NCI-H187 treated with DMSO at 0.1 percent for 48 hours (cell line): ENCODE measurements at regions not wholly inside any gene's neighbourhood (a gene's known extent, or its start where the extent isn't known, plus 50 kb on each side); places are given as distances from the start of the nearest gene placed in this dataset.
"Not testable (repeated sequence)": the region's sequence is repeated elsewhere in the genome, so short reads cannot be mapped to it uniquely, and the experiment has no call there.

Experiments
- DNase-seq: peaks from one replicate; lab custom pipeline; 2025; lab: John Stamatoyannopoulos, UW

DNA sequence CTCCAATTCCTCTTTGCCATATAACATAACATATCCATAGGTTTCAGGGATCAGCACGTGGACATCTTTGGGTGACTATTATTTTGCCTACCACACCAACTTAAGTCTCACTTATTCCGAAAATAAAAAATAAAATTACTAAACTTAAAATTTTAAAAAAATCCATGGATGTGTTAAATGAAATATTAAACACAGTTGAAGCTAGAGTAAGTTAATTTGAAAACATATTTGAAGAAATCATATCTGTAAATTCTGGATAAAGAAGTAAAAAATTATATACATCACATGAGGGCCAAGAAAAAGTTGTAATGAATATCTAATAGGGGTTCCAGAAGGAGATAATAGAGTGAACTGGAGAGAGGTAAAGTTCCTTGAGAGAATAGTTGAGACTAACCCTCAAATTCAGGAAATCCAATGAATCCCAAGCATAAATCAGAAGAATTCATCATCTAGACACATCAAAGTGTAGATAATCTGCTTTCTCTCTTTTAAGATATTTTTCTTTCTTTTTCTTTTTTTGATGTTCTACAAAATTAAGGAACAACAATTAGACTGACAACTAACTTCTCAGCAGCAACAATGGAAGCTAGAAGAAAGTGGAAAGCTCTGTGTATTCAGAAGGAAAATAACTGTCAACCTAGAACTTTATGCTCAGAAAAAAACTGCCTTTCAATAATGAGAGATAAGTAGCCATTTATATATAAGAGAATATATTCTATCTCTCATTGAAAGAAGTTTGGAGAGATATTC lies 147.4 kb downstream of the ABHD5 start:
- DNase-seq: no peak

DNA sequence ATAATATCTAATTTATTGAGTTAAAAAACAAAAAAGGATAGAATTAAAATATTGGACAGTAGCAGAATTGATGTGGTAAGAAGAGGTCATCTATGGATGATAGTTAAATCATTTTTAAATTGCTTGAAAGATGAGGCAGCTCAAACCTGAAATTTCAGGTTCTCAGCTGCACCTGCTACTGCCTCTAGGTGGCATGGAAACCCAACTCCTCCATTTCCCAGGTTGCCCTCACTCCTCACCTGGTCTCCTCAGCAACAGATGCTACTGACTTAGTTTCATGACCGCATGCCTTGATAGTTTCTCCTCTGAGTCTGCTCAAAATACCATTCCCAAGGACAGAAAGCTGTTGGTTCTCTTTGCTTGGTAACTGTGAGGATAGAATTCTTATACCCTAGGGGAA lies 148.1 kb downstream of the ABHD5 start:
- no peak for DNase-seq

DNA sequence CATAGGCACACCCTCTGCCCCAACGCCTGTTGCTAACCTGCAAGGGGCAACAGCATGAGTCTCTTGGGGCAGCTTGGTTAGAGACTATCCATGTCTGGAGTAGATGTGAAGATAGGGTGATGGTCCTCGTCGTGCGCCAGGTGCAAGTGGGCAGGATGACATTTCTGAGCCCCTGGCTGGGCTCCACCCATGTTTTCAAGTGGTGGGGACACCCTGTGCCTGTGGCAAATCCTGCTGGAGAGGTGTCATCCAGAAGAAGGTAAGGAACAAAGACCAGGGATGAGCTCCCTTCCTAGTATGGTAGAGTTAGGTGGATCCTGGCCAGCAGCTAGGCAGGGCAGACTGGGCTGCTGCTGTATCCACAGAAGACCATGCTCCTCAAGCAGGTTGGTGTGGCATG lies 152.6 kb downstream of the ABHD5 start:
- no peak for DNase-seq

DNA sequence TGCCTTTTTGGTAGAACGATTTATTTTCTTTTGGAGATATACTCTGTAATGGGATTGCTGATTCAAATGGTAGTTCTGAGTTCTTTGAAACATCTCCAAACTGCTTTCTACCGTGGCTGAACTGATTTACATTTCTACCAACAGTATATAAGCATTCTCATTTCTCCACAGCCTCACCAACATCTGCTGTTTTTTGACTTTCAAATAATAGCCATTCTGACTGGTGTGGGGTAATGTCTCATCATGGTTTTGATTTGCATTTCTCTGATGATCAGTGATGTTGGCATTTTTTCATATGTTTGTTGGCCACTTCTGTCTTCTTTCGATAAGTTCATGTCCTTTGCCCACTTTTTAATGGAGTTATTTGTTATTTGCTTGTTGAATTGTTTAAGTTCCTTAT lies 154.0 kb downstream of the ABHD5 start:
- no peak for DNase-seq

DNA sequence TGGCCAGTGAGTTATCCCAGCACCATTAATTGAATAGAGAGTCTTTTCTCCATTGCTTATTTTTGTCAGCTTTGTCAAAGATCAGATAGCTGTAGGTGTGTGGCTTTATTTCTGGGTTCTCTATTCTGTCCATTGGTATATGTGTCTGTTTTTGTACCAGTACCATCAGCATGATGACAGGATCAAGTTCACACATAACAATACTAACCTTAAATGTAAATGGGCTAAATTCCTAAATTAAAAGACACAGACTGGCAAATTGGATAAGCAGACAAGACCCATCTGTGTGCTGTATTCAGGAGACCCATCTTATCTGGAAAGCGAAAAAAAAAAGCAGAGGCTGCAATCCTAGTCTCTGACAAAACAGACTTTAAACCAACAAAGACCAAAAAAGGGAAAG lies 154.8 kb downstream of the ABHD5 start:
- not testable (repeated sequence) for DNase-seq

DNA sequence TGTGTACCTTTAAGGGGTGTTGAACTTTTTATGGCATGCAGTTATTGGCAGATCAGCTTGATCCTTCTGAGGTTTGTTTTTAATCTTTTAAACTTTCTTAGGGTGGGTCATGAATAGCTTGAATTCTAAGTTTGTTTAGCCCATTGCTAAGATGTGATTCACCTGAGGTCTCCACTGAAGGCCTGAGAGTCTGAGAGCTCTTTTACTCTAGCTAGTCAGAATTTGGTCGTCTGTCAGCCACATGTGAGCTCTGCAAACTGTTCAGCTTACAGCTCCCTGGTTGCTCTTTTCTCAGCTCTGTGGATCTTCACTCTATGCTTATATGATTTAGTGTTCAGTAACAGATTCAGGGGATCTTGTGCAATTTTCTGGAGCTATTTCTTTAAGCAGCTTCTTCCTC lies 161.3 kb downstream of the ABHD5 start:
- no peak for DNase-seq

DNA sequence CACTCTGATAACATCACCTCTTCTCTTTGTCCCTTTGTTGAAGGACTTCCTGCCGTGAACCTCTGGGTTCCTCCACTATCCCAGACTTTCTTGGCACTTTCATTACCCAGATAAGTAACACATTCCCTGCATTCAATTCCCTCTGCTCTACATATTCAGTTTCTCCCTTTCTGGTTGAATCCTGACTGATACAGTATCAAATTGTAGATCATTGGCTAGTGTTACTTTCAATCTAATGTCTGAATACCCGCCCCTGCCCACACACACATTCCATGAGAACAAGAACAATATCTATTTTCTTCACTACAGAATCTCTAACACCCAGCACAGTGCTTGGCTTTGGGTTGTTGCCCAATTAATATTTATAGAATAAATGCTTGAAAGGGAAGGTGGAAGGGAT lies 163.5 kb downstream of the ABHD5 start:
- no peak for DNase-seq

DNA sequence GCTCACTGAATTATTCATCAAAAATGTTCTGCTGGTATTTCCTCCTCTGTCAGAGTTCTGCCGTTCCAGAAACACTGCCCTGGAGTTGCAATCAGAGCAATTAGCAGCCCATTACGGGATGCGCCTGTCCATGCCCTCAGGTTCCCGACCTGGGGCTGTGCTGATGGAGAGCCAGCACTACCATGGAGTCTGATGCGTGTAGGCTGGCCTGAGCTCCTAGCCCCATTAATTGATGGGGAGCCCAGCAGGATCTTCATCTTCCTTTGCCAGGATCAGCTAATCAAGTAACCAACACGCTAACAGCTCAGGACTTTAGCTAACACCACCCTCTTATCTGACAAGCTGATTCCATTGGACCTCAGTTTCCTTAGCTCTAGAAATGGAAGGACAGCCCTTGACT lies 164.2 kb downstream of the ABHD5 start:
- no peak for DNase-seq

DNA sequence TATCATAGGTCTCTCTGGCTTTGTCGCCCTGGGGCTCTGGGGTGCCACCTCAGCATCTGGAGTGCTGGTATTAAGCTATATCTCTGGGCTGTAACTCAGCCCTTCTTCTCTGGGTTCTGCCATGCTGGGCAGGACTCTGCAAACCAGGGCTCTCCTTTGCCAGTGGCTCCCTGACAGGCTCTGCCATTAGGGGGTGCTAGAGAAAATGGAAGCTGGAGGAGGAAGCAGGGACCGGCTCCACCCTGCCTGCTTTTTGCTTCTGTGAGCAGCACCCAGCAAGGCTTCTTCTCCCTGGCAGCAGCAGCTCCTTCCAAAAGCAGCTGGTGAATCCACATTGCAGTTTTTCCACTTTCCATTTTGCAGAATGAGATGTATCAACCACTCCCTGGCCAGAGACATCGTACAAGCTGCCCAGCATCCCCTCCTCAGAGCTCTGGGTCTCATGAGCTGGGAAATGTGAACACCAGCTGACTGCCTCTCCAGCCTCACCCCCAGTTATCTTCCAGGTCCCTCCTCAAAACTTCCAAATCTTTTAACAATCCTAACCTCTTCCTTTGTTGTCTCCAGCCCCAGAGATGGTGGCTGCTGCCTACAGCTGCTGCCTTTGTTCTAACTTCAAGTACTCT lies 165.0 kb downstream of the ABHD5 start:
- DNase-seq: no peak

DNA sequence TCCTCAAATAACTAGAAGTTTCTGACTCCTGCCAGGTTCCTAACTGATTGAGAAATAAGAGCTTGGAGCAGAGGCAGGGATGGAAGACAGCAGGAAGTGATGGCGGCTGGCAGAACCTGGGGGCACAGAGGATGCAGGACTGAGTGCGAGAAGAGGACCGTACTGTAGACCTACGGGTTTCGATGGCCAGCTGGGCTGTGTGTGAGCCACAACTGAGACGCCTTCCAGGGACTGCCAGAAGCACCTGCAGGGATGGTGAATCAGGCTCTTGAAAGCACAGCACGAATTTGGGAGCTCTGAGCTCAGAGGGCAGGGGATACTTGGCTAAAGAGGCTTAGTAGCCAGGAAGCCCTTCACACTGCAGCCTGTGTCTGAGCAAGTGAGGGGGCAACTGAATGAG lies 165.6 kb downstream of the ABHD5 start:
- no peak for DNase-seq

DNA sequence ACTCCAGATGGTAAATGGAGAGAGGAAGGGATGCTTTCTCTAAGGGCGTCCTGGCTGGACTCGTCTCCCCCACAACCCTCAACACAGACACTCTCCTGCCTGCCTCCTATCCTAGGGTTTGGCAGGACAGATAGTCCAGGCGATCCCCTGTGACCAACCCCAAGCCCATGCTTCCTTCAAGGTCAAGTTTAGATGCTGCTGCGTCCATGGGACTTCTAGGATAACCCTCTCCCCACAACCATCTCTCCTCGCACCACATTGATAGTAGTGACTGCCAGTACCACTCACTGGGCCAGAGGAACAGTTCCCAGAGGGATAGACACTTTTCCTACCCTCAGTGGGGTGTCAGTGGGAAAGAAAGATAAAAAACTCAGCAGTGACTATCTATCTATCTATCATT lies 166.0 kb downstream of the ABHD5 start:
- DNase-seq: no peak

DNA sequence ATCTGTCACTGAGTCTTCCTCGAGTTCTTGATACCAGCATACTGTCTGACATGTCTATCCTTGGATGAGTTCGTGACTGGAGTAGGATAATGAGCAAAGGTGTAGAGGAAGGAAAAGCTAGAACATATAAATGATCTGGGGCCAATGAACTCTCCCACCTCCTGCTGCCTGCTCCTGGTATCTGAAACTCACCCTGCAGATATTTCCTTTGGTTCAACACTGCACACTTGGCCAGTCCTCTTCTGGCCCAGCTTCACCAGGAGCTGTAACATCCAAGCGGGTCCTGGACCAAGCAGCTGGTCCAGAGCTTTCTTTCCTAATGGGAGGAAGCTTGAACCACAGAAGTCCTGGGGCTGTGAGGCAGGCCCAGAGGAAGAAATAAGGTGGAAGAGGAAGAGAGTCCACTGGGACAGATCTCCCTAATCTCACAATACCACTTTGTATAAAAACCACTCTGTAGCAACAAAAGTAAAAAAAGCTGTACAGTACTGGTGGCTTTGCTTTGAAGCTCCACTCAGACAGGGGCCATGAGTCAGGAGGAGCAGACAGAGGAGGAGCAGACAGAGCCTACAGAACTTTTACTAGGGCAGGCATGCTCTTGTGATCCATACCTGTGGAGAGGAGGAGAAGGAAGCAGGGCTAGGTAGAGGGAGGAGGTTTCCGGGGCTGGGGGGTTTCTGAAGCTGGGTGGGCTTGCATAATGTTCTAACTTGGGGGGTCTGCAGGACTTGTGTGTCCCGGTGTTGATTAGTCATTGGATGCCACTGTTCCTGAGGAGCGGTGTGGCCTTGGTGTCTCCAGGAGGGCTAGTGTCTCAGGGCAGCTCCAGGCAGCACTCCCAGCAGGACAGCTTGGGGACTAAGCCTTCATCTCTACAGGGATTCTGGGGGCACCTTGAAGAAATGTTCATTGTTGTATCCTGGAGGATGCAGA lies 166.9 kb downstream of the ABHD5 start:
- no peak for DNase-seq

DNA sequence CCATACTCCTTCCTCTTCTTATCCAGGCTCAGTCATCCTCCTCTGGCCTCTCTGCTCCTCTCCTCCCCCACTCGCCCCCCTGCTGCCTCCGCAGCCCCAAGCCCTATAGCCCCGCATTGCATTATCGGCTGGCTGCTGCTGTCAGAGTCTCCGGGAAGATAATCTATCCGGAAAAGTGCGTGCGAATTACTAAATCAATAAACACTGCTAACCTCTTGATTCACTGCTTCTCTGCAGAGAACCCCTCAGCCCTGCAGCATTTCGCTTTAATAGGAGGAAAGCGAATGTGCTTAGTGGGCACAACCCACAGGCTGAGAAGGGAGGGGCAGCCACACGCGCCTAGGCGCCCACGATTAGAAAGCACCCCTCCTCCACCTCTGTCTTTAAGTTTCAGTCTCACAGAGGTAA lies 167.6 kb downstream of the ABHD5 start:
- DNase-seq: no peak

DNA sequence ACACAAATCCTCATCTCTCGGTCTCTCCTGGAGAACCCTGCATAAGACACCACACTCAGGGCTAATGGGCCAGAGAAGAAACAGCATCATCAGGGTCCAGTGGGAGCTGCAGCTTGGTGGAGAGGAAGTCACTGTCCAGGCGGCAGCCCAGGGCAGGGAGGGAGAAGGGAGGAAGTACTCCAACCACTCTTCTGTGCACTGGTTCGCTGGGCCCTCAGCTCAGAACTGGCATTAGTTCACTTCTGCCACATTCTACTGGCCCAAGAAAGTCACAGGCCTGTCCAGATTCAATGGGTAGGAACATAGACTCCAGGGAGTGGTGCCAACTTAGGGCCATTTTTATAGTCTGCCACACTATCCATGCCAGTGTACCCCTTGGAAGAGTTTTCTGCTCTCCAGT lies 169.0 kb downstream of the ABHD5 start:
- DNase-seq: no peak

DNA sequence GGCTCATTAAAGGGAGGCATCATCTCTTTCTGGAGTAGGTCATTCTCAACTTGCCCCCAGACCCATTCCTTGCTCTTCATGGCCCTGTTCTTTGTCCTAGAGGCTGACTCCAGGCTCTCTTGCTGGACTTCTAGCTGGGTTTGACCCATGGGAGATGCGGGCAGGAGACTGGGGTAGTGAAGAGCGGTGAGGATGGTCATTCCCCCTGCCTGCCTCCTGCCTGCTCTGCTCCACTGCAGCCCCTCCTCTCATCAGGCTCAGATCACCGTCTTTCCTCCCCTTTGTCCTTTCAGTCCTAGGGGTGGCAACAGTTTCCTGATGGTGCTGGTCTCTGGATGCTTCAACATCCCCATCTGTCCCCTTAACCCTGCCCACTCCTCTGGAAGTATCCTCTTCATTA lies 170.9 kb downstream of the ABHD5 start:
- DNase-seq: no peak

DNA sequence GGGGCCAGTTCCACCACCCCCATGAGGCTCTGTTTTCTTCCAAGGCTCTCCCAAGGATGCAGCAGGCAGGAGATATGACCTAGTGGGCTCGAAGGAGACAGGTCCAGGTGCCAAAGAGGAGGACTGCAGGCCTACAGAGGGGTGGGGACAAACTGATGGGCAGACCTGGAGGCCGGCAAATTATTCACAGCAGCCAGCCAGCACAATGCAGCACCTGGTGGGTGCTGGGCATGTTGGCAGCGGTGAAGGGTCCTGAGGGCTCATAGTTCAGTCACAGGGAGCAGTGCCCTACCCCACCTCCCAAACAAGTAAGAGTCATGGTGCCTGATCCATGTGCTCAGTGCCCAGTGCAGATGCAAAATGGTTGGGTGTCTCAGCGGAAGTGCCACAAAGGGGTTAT lies 171.7 kb downstream of the ABHD5 start:
- DNase-seq: no peak

DNA sequence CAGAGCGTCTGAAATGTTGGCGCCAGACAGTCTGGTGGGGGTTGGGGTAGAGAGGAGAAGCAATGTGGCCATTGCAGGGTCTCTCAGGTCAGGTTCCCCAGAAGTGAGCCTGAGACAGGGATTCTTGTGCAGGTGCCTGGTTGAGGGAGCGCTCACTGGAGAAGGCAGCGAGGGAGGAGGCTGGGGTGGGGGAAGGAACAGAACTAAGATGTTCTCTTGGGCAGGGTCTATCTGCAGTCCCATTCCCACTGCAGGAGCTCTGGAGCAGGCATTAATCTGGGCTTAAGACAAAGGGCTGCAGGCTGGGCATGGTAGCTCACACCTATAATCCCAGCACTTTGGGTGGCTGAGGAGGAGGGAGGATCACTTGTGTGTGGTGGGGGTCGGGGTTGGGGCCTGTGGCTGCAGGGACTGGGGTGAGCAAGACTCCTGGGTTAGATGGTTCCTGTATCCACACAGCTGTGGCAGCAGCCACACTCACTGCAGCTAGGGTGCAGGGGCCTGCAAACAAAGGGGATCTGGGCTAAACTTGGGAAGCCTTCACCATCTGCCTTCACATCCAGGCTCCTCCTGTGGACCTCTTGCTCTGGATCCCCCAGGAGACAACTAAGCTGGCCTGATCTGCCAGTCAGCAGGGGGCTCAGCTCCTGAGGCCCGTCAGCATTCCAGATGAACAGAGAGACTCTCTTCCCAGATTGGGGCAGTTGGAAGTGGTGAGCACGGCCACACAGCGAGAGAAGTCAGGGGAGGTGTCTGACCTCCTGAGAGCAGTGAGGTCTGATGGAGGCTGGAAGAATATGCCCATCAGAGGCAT lies 172.5 kb downstream of the ABHD5 start:
- no peak for DNase-seq

DNA sequence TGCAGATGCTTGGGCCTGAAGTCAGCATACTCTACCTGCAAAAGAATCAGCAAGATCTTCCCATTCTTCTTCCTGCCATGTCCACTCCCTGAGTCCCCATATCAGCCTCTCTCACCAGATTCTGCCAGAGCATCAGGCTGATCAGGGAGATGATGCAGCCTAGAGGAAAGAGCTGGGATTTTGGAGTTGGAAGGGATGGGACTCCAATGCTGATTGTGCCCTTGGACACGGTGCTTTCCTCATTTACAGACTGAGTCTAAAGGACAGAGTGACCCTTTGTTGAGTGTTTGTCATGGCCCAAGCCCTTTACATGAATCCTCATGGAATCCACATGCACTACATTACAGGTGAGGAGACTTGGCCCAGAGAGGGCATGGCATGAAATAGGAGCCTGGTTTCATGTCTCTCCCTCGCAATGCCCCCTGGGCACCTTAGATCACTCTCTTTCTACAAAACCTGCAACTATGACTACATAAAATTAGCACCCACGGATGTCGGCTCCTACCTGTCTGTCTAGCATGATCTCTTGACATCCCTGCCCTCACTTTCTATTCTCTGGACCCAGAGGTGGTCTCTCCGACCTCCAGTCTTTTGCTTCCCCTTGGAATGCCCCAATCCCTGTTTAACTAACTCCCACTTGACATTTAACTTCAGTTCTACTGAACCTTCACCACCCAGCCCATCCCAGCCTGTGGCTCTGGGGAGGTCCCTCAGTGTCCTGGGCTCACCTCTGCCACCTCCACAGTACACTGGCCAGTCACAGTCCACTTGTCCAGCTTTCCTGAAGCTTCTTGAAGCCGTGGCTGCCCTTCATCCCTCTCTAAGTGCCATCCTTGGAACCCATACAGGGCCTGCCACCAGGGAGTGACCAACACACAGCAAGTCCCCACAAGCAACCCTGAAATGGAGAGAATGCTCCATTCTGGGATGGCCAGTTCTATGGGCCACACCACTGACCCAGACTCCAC lies 173.5 kb downstream of the ABHD5 start:
- DNase-seq: no peak

DNA sequence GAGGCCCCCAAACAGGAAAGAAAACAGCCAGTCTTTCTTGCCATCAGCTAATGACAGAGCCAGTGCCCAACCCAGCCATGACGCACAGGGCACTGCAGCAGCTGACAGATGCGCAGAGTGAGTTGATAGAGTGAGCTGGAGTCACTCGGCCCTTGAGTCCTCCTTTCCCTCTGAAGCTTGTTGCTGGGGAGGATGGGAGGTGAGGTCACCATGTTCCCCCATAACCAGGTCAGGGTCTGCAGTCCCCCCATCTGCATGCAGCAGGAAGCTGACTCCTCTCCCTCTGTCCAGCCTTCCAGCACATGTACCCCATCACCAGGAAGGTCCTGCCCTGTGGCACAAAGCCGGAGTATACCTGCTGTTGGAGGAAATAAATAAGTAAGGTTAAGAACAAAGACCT lies 174.6 kb downstream of the ABHD5 start:
- no peak for DNase-seq

DNA sequence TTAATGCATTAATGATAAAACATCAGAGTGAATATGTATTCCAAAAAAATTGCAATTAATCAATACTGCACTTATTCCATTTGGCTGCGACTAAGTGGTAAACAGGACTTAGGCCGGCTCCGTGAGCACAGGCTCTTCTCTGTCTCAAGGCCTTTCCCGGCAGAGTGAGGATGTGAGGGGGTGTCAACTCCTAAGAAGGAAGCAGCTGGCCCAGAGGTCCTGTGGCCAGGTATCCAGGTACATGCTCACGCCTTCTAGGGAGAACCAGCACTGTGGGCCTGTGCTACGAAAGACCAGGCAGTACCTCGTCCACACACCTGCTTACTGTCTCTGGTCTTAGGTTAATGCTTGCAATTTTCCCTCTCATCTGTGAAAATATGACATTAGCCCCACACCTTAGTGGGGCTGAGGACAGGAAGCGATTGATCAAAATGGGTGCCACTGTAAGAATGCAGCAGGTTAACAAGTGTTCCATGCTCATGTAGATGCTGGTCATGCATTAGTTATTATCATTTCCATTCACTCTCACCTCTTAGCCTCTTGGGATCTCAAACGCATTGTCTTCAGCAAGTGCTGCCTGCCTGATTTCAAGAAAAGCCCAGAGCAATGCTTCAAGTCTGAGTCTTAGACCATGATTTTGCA lies 175.3 kb downstream of the ABHD5 start:
- no peak for DNase-seq
